Hypothalamus (tissue), 51 donors: ENCODE measurements at regions not wholly inside any gene's neighbourhood (a gene's known extent, or its start where the extent isn't known, plus 50 kb on each side); places are given as distances from the start of the nearest gene placed in this dataset.

Experiments used
- DNase-seq, 51 donors: peaks; one replicate each; lab custom pipeline; 2025; lab: John Stamatoyannopoulos, UW

DNA sequence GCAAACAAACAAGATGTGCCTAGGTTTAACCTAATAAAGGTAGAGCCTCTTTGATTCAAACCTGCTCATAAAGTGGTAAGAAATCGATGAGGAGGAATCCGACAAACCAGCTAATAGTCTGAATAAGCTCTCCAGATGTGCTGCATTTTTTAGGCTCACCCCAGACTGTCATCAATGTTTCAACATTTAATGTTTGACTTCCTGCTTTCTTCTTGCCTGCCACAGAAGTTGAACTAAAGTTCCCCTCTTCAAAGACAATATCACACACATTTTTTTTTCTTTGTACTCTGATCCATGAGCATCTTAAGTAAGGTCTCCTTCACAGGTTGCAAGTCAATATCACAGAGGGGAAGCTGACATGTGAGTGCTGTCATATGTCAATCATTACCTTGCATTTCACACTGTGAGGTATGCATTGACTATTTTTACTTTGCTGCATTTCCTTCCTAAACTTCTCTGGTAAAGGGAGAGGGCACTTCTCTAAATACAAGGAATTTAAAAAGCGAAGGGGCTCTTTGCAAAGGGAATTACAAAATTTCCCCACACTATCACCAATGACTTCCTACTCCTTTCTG is 172.3 kb upstream of the MCTP2 start:
- no peak for DNase-seq

DNA sequence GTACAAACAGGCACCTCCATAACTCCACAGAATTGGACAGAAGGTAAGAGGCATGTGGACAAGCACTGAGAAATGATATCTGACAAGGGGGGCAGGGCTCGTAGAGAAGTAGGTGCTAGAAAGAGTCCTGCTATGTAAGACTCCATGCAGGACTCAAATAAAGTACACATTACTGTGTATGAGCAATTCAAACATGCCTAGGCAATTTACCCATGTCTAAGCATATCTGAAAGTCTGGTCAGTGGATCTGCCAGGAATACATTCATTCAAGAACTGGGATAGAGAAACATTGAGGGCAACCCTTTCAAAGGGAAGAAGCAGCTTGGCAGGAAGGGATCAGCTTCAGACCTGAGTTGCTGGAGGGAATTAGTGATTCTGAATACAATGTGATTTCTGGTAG is 174.1 kb upstream of the MCTP2 start:
- no peak for DNase-seq

DNA sequence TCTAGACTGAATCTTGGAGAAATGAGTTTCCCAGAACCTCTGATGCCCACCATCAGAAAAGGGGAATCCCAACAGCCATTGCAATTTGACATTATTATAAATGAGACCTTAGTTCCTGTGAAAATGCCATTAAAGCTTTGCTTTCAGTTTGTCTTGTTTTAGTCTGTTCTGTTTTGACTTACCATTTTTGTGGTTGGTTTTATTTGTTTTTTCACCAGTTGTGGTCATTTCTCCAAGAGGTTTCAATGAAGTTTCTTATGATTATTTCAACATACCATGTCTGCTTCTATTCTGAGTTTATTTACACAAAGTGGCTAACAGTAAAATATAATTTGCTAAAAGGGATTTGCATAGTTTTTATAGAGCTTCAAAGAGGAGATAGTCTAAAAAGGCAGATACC is 175.0 kb upstream of the MCTP2 start:
- no peak for DNase-seq

DNA sequence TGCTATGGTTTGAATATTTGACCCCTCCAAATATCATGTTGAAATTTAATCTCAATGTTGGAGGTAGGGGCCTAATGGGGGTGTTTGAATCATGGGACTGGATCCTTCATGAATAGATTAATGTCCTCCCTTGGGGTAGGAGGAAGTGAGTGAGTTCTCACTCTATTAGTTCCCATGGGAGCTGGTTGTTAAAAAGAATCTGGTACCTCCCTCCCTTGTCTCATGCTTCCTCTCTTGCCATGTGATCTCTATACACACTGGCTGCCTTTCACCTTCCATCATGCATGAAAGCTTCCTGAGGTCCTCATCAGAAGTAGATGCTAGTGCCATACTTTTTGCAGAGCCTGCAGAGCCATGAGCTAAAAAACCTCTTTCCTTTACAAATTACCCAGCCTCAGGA is 177.7 kb upstream of the MCTP2 start:
- no peak for DNase-seq

DNA sequence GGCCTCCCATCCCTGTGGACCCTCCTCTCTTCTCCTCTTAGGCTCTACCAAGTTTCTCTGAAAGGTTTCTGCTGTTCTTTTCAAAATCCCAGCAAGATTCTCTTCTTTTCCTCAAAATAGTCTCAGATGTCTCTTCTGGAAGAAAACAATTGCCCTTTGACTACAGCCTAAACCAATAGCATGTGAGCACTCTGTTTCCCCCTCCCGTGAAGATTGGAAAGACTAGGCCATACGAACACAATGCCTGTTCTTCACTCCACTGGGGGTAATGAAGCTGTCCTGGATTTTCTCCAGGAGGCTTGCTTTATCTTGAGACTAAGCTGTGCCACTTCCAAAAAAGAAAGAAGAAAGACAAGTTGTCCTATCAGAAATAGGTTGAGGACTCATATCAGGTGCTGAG is 178.7 kb upstream of the MCTP2 start:
- DNase-seq: no peak

DNA sequence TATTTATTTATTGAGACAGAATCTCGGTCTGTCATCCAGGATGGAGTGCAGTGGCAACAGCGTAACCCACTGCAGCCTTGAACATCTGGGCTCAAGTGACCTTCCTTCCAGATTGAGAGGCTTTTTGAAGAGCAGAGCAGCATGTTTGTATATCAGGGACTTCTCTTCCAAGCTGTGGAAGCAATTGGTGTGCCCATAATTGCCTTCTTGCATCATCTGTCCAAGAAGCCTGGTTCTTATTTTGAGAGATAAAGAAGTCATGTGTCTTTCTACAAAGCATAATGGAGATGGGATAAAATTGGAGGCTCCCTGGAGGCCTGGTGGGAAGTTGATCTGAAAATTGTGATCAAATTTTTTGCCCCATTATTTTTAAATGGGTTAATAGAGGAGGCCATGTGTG is 183.8 kb upstream of the MCTP2 start:
- no peak for DNase-seq

DNA sequence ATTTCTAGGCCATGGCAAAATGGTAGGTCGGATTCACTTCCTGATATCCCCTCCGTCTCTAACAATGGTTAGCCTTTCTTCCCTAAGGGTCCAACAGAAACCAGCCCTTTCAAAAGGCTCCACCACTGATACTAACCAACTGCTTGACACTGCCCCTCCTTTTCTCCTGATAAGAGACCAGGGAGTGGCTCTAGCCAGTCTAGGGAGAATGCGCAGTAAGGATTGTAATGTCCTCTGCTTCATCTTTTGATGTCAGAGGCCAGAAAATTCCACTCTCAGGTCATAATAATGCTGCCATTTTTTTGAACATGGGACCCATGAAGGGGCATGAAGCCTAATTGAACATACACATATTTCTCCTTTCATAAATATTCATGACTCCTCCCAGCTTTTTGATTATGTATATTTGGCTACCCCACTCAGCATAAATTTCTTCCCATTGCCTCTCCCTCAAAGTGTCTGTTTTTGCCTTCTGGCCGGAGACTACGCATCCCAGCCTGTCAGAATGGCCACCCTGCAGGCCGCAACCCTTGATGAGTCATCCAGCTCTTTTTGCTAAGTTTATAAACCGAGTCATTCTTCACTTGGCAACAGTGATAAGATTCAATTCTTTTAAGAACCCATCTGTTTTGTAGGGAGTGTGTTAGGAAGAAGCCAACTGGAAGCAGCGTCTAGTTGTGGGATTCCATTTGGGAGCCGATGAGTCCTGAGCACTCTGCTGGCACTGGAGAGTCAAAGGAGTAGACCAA is 189.0 kb upstream of the MCTP2 start:
- no peak for DNase-seq

DNA sequence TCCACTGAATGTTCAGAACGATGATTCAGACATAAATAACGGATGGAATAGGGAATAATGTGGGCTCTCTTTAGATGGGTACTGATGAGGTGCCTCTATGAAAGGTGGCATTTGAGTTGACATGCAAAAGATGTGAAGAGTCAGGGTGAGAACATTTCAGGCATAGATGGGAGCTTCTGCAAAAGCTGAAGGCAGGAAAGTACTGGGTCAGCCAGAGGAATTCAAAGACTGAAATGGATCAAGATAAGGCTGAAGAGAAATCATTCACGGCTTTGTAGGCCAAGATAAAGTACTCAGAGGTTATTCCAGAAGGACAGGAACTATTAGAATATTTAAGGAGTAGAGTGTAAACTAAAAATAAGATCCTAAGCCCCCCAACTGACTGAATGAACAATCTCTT is 189.6 kb upstream of the MCTP2 start:
- DNase-seq: no peak

DNA sequence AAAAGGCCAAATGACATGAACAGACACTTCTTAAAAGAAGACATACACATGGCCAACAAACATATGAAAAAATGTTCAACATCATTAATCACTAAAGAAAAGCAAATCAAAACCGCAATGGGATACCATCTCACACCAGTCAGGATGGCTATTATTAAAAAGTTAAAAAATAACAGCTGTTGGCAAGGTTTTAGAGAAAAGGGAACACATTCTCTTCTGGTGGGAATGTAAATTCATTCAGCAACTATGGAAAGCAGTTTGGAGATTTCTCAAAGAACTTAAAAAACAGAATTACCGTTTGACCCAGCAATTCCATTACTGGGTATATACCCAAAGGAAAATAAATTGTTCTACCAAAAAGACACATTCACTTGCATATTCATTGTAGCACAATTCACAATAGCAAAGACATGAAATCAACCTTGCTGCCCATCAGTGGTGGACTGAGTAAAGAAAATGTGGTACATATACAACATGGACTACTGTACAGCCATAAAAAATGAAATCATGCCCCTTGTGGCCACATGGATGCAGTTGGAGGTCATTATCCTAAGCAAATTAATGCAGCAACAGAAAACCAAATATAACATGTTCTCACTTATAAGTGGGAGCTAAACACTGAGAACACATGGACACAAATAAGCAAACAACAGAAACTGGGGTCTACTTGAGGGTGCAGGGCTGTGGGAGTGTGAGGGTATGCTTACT is 190.7 kb upstream of the MCTP2 start:
- DNase-seq: no peak

DNA sequence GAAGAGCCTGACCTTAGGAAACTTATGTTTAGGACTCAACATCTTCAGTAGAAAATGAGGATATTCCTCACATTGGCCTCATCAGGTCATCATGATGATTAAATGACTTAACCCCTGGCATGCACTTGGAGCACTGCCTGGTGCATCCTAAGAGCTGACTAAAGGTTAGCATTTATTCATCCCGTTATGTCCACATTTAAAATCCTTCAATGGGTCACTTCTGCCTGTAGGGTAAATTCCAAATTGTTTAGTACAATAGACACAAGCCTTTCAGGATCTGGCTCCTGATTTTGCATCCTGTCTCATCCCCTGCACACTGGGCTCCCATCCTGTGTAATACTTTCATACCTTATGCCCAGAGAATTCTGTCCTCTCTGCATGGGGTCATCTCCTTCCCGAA is 195.2 kb upstream of the MCTP2 start:
- DNase-seq: no peak

DNA sequence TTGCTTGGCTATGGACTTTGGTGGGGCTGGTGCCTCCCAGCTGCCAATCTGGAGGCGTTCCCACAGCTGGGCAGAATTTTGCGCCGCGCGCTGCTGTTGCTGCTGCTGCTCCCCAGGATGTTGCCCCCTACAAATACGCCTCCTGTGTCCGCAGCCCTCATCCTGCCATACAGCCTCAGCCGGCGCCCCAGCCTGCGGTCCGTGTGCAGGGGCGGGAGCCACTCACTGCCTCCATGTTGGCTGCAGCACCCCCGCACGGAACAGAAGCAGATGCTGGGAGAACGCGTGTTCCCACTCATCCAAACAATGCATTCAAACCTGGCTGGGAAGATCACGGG is 197.7 kb upstream of the MCTP2 start:
- no peak for DNase-seq

DNA sequence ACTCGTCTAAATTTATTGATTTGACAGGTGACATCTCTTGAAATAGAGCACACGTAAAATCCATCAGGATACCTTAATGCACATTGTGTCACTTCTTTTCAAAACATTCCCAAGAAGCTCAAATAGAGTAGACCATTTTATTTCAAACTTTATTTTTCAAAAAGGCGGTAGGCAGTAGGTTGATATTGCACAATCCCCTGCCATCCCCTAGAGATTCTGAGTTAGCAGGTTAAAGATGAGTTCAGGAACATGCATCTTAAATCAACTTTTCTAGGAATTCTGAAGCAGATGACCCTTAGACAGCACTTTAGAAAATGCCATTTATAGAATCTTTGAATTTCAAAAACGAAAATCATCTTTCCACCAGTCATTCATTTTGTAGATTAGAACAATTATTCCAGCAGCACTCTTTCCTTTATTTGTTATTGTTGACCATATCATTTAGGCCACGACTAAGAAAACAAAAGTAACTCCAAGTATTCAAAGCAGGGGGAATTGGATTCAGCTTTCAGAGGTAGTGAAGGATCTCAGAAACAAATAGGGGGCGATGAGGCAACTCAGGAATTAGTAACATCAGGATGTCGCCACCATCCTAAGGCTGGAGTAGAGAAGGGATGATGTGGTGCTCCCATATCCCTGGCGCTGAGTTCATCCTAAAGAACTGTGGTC is 198.2 kb upstream of the MCTP2 start:
- no peak for DNase-seq

DNA sequence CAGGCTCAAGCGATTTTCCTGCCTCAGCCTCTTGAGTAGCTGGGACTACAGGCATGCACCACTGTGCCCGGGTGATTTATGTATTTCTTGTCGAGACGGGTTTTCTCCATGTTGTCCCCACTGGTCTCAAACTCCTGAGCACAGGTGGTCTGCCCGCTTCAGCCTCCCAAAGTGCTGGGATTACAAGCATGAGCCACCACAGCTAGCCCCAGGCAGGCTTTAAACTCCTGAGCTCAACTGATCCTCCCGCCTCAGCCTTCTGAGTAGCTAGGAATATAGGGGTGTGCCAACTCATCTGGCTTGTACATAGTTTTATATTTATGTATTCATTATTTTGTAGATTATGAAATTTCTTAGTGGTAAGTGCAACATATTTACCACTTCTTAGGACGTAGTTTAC is 198.8 kb upstream of the MCTP2 start:
- no peak for DNase-seq

DNA sequence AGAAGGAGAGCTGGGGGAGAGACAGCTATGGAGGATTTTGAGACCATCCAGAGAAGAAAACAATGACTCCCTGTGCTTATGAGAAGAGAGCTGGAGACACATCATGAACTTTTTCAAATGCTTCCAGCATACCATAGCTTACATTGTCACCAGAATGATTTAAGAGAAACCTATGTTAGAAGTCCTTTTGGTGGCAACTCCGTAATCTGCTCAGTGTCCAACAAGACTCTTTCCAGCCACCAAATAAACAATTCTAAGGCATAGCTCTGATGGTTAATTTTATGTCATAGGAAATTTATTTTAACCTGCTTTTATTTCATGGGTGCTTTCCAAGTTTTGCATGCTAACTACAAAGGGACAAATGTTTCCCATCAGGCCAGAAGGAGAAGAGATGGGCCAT is 200.3 kb upstream of the MCTP2 start:
- DNase-seq: no peak

DNA sequence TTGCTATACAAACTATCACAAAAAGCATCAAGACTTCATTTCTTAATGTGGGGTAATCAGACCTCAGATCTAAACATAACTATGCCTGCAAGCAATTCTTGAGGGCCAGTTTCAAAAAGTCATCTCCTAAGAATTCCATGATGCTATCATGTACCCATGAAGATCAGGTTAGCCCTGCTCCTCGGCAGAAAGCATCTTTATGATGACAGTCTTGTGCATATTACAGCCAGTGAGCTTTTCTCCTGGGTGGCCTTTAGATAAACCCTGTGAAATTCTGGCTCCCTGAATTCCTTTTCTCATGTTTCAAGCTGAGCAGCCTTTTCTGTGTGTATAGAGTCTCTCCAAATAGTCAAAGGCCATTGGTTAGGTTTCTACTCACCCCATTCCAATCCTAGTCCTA is 201.9 kb upstream of the MCTP2 start:
- DNase-seq: no peak

DNA sequence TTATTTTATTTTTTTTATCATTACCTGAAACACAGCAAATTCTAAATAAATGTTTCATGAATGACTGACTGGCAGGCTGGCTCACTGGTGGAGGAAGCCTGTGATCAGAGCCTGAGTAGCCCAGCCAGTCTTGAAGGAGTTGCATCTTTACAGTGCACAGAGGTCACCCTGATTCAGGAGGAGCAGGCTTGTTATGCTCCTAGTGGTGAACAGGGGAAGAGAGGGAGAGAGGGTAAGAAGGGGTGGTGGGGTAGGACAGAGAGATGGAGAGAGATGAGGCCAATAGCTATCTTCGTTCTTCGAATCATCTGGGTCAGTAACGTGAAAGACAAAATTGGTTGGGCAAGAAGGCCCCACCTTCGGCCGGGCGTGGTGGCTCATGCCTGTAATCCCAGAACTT is 202.6 kb upstream of the MCTP2 start:
- no peak for DNase-seq

DNA sequence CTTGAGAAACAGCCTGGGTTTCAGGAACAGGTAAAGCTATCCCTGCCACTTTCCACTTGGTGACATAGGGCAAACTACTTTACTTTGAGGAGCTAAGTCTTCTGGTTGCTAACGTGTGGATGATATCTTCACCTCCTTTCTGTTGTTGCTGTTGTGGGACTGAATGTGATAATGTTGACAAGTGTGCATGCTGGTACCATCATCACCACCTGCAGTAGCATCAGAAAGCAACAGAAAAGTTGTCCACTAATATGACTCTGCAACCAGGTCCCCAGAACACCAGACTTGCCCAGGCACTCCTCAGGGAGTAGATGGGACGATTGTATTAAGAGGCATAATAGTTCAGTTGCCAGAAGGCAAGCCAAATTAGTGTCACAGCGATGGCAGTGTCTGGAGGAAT is 203.2 kb upstream of the MCTP2 start:
- no peak for DNase-seq

DNA sequence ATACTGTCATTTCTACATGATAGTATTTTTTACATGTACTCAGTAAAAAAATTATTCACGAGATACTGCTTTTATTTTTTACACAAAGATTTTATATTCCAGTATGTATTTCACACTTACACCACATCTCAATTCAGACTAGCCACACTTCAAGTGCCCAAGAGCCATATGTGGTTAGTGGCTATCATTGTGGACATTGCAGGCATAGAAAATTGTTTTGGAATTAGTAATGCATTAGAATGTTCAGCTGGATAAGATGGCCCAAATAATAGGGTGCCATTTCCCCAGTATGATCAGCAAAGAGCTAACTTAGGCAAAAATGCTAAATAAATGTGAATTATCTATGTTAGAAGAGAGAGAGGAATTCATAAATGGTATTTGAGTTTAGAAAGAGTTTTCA is 203.8 kb upstream of the MCTP2 start:
- no peak for DNase-seq

DNA sequence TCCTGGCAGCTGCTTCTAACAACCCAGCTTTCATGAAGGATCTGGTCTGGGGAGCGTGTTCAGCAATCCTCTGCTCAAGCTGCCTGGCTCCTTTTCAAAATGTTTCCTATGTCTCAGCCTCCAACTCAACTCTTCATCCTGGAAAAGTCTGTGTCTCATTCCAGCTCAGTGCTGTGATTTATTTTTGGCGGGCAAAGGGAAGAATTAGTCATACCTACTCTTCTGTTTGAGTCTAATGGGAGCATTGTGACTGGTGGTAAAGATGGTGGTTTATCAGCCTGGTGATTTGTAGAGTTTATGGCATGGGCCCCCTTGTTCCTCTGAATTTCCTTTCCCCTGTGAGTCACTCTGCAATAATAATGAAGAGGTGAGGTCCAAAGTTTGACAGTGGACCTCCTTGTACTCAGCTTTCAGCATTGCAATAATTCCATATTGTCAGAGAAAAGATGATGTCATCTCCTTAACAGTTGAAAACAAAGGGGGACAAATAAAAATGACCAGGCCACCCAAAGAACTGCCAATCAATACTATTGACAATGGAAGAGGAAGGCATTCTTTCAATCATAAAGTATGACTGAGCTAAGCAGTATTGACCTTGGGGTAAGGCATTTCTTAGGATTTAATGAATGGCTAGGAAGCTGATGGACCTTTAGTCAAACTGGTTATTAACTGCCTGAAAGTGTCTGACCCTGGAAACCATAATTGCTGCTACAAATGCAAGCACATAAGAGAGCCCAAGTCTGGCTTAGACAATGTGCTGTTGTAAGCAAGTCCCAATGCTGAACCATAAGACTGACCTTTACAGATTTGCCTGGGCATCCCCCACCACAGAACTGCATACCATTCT is 204.7 kb upstream of the MCTP2 start:
- no peak for DNase-seq

DNA sequence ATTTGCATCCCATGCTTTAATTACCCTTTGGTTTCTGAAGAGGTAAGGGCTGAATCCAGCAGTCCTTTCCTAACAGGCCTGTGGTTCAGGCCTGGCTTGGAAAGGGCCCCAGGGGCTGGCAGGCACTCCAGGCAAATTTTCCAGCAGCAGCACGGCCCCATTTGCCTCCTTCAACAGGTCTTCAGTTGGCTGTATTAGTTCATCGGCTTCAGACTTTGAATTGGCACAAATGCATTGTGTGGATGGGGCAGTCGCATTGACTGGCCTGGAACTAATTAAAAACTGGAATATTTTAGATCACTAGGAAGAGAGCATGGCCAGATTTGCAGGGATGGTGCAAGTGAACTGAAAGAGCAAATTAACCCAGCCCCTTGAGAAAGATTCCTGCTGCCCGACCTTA is 207.8 kb upstream of the MCTP2 start:
- peak in 13 of 51 donors; percentile 2 to 29 (median 8) for DNase-seq
